ENCODE measurements at regions not wholly inside any gene's neighbourhood (a gene's known extent, or its start where the extent isn't known, plus 50 kb on each side); places are given as distances from the start of the nearest gene placed in this dataset.

GRCh38 chr4:100962698-100963097 lies 384.6 kb downstream of the PPP3CA start:
- no peaks in the 10 kb centered on the region for H3K4me1 ChIP-seq (ENCODE audit: control insufficient read depth in 5 of 5, insufficient read depth in 5 of 5, low read length in 5 of 5)
- no peak for ATAC-seq (ENCODE audit: insufficient read depth, low FRiP score)

GRCh38 chr4:100960232-100960631 lies 387.1 kb downstream of the PPP3CA start:
- 80 to 84% methylated on average over 3 of the region's 3 CpGs for WGBS, 2 donors
- Histone ChIP-seq H3K4me3 (no peak overlapping the region), H3K9me3 (ENCODE audit: control insufficient read depth in 4 of 4, insufficient read depth in 3 of 4, low read length in 3 of 4) (peaks cover 0 to 2% (median 0%) of the 10 kb centered on the region in 4 donors), H3K36me3 (ENCODE audit: control insufficient read depth in 4 of 4, insufficient read depth in 4 of 4, low read length in 4 of 4) (no peaks in the 10 kb centered on the region), H3K27ac (ENCODE audit: low read depth in 1 of 2, low read length in 1 of 2) (no peak overlapping the region), H3K27me3 (ENCODE audit: control insufficient read depth in 3 of 3, insufficient read depth in 3 of 3, low read length in 2 of 3) (no peaks in the 10 kb centered on the region), H3K4me1 (ENCODE audit: control insufficient read depth in 5 of 5, insufficient read depth in 5 of 5, low read length in 5 of 5) (no peaks in the 10 kb centered on the region), H3K9ac (ENCODE audit: insufficient read depth in 1 of 2, low read length in 2 of 2) (no peak overlapping the region)
- ATAC-seq (ENCODE audit: insufficient read depth, low FRiP score): no peak
- no peak for TF ChIP-seq CTCF (IDR thresholded peaks at IDR 0.05; ENCODE audit: control extremely low read depth, extremely low read depth)
- DNase-seq: no peak

More at GRCh38 chr4:100962698-100963097, 384.6 kb downstream of the PPP3CA start:
- Histone ChIP-seq H3K27me3 (ENCODE audit: control insufficient read depth in 3 of 3, insufficient read depth in 3 of 3, low read length in 2 of 3) (no peaks in the 10 kb centered on the region), H3K36me3 (ENCODE audit: control insufficient read depth in 4 of 4, insufficient read depth in 4 of 4, low read length in 4 of 4) (no peaks in the 10 kb centered on the region), H3K27ac (ENCODE audit: low read depth in 1 of 2, low read length in 1 of 2) (no peak overlapping the region), H3K9ac (ENCODE audit: insufficient read depth in 1 of 2, low read length in 2 of 2) (no peak overlapping the region), H3K9me3 (ENCODE audit: control insufficient read depth in 4 of 4, insufficient read depth in 3 of 4, low read length in 3 of 4) (peaks cover 0 to 4% (median under 1%) of the 10 kb centered on the region in 4 donors), H3K4me3 (no peak overlapping the region)
- no peak for DNase-seq
- no peak for TF ChIP-seq CTCF (IDR thresholded peaks at IDR 0.05; ENCODE audit: control extremely low read depth, extremely low read depth)

- no peak overlapping the region for H3K4me3 ChIP-seq
- peaks cover 0 to 2% (median 0%) of the 10 kb centered on the region in 4 donors for H3K9me3 ChIP-seq (ENCODE audit: control insufficient read depth in 4 of 4, insufficient read depth in 3 of 4, low read length in 3 of 4)
- no peak overlapping the region for H3K27ac ChIP-seq (ENCODE audit: low read depth in 1 of 2, low read length in 1 of 2)
- no peak for TF ChIP-seq CTCF (IDR thresholded peaks at IDR 0.05; ENCODE audit: control extremely low read depth, extremely low read depth)
- no peak overlapping the region for H3K9ac ChIP-seq (ENCODE audit: insufficient read depth in 1 of 2, low read length in 2 of 2)
- no peak for ATAC-seq (ENCODE audit: insufficient read depth, low FRiP score)
- no peaks in the 10 kb centered on the region for H3K36me3 ChIP-seq (ENCODE audit: control insufficient read depth in 4 of 4, insufficient read depth in 4 of 4, low read length in 4 of 4)
- no peaks in the 10 kb centered on the region for H3K4me1 ChIP-seq (ENCODE audit: control insufficient read depth in 5 of 5, insufficient read depth in 5 of 5, low read length in 5 of 5)
- 78 to 82% methylated on average over 2 of the region's 2 CpGs for WGBS, 2 donors
- DNase-seq: no peak
- no peaks in the 10 kb centered on the region for H3K27me3 ChIP-seq (ENCODE audit: control insufficient read depth in 3 of 3, insufficient read depth in 3 of 3, low read length in 2 of 3)
Observed at GRCh38 chr4:100954046-100954445, 393.3 kb downstream of the PPP3CA start.

- DNase-seq (no peak), ATAC-seq (ENCODE audit: insufficient read depth, low FRiP score) (no peak)
- Histone ChIP-seq H3K27me3 (ENCODE audit: control insufficient read depth in 3 of 3, insufficient read depth in 3 of 3, low read length in 2 of 3) (no peaks in the 10 kb centered on the region), H3K36me3 (ENCODE audit: control insufficient read depth in 4 of 4, insufficient read depth in 4 of 4, low read length in 4 of 4) (no peaks in the 10 kb centered on the region), H3K4me1 (ENCODE audit: control insufficient read depth in 5 of 5, insufficient read depth in 5 of 5, low read length in 5 of 5) (no peaks in the 10 kb centered on the region), H3K9me3 (ENCODE audit: control insufficient read depth in 4 of 4, insufficient read depth in 3 of 4, low read length in 3 of 4) (peaks cover 0 to 2% (median 0%) of the 10 kb centered on the region in 4 donors), H3K4me3 (no peak overlapping the region), H3K27ac (ENCODE audit: low read depth in 1 of 2, low read length in 1 of 2) (no peak overlapping the region), H3K9ac (ENCODE audit: insufficient read depth in 1 of 2, low read length in 2 of 2) (no peak overlapping the region)
- no peak for TF ChIP-seq CTCF (IDR thresholded peaks at IDR 0.05; ENCODE audit: control extremely low read depth, extremely low read depth)
Observed at GRCh38 chr4:100953616-100954015, 393.7 kb downstream of the PPP3CA start.

All from lung (tissue), 11 donors.